OCI-LY1 (cell line): ENCODE measurements at regions not wholly inside any gene's neighbourhood (a gene's known extent, or its start where the extent isn't known, plus 50 kb on each side); places are given as distances from the start of the nearest gene placed in this dataset.
"Not testable (repeated sequence)": the region's sequence is repeated elsewhere in the genome, so short reads cannot be mapped to it uniquely, and the experiment has no call there.

Source experiments
- H2AFZ ChIP-seq: fragments of 200-600 bp; sonication (generic), shearing (Covaris generic); 2 replicates; pipeline ENCODE4 v1.6.0; 2014; ENCODE audit warnings: antibody characterized with exemption, mild to moderate bottlenecking, low read length
- H3F3A ChIP-seq: fragments of 200-600 bp; sonication (generic), shearing (Covaris generic); 2 replicates; pipeline ENCODE4 v1.6.0; 2014; ENCODE audit warnings: mild to moderate bottlenecking, antibody characterized with exemption, low read length, moderate library complexity; ENCODE audit not compliant: insufficient read depth
- H3K27ac ChIP-seq: fragments of 200-600 bp; sonication (generic); 2 replicates; pipeline ENCODE4 v1.5.1; 2014; ENCODE audit warnings: low read length, mixed run types, mild to moderate bottlenecking, low read depth; ENCODE audit not compliant: poor library complexity, severe bottlenecking
- H3K27me3 ChIP-seq: fragments of 200-600 bp; sonication (generic); 2 replicates; pipeline ENCODE4 v1.6.0; 2014; ENCODE audit warnings: antibody characterized with exemption, mild to moderate bottlenecking, low read length, moderate library complexity; ENCODE audit not compliant: insufficient read depth
- H3K36me3 ChIP-seq: fragments of 200-600 bp; sonication (generic); 2 replicates; pipeline ENCODE4 v1.6.1; 2014; ENCODE audit warnings: mild to moderate bottlenecking, antibody characterized with exemption, low read length, moderate library complexity, mixed read lengths; ENCODE audit not compliant: insufficient read depth
- H3K4me1 ChIP-seq: fragments of 200-600 bp; sonication (generic); 2 replicates; pipeline ENCODE4 v1.5.1; 2014; ENCODE audit warnings: mild to moderate bottlenecking, low read length, moderate library complexity; ENCODE audit not compliant: insufficient read depth, severe bottlenecking
- H3K4me2 ChIP-seq: fragments of 200-600 bp; sonication (generic), shearing (Covaris generic); 2 replicates; pipeline ENCODE4 v1.6.1; 2014; ENCODE audit warnings: low read length
- H3K4me3 ChIP-seq: fragments of 200-600 bp; sonication (generic); 2 replicates; pipeline ENCODE4 v1.5.1; 2014; ENCODE audit warnings: low read length, low read depth, mild to moderate bottlenecking, mixed read lengths; ENCODE audit not compliant: poor library complexity, severe bottlenecking
- H3K79me2 ChIP-seq: fragments of 200-600 bp; shearing (Covaris generic); 2 replicates; pipeline ENCODE4 v1.6.1; 2016; ENCODE audit warnings: mixed run types, low read length, mixed read lengths; ENCODE audit not compliant: insufficient read depth
- H3K9ac ChIP-seq: fragments of 200-600 bp; sonication (generic), shearing (Covaris generic); 2 replicates; pipeline ENCODE4 v1.6.1; 2014; ENCODE audit warnings: mild to moderate bottlenecking, low read length, mixed read lengths
- H3K9me2 ChIP-seq: fragments of 200-600 bp; sonication (generic), shearing (Covaris generic); 2 replicates; pipeline ENCODE4 v1.6.1; 2014; ENCODE audit warnings: low read depth, mild to moderate bottlenecking, low read length, mixed read lengths
- H3K9me3 ChIP-seq: fragments of 200-600 bp; shearing (Covaris generic); 2 replicates; pipeline ENCODE4 v1.6.1; 2014; ENCODE audit warnings: low read length, mixed read lengths
- H4K20me1 ChIP-seq: fragments of 200-600 bp; sonication (generic), shearing (Covaris generic); 2 replicates; pipeline ENCODE4 v1.6.0; 2016; ENCODE audit warnings: mild to moderate bottlenecking, low read length; ENCODE audit not compliant: insufficient read depth
- EZH2 ChIP-seq: fragments of 200-600 bp; sonication (generic), shearing (Covaris generic); IDR thresholded peaks from 2 replicates; pipeline ENCODE4 v1.8.0; 2017; ENCODE audit warnings: borderline replicate concordance, mixed run types, mild to moderate bottlenecking, antibody characterized with exemption, low read length, moderate library complexity, mixed read lengths
- TF ChIP-seq, protein P1 (sequence below): fragments of 200-600 bp; sonication (generic), shearing (Covaris generic); IDR thresholded peaks from 2 replicates; pipeline ENCODE4 v1.5.1; 2017; ENCODE audit warnings: mild to moderate bottlenecking, antibody characterized with exemption, low read length, moderate library complexity, mixed read lengths

DNA sequence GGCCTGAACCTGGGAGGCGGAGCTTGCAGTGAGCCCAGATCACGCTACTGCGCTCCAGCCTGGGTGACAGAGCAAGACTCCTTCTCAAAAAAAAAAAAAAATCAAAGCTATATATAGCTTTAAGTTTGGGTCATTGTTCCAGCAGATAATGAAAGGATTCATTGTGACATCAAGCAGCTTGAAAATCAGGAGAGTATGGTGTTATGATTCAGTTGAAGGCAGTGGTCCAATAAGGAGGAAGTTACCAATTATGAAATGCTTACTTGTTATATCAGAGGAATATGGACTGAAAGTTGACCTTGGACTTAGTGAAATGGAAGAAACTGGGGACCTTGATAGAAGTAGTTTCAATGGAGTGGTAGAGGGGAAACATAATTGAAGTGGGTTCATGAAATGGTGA, 140.4 kb upstream of the MAD2L1 start:
- Histone ChIP-seq H3K27ac (no peak overlapping the region), H3K4me3 (no peak overlapping the region), H2AFZ (no peak overlapping the region), H3K27me3 (no peaks in the 10 kb centered on the region), H3K4me2 (no peak overlapping the region), H4K20me1 (no peaks in the 10 kb centered on the region), H3K9me3 (no peaks in the 10 kb centered on the region), H3F3A (no peaks in the 10 kb centered on the region), H3K79me2 (no peaks in the 10 kb centered on the region), H3K9ac (no peak overlapping the region), H3K9me2 (no peaks in the 10 kb centered on the region), H3K4me1 (no peaks in the 10 kb centered on the region), H3K36me3 (no peaks in the 10 kb centered on the region)
- TF ChIP-seq, protein P1, sequence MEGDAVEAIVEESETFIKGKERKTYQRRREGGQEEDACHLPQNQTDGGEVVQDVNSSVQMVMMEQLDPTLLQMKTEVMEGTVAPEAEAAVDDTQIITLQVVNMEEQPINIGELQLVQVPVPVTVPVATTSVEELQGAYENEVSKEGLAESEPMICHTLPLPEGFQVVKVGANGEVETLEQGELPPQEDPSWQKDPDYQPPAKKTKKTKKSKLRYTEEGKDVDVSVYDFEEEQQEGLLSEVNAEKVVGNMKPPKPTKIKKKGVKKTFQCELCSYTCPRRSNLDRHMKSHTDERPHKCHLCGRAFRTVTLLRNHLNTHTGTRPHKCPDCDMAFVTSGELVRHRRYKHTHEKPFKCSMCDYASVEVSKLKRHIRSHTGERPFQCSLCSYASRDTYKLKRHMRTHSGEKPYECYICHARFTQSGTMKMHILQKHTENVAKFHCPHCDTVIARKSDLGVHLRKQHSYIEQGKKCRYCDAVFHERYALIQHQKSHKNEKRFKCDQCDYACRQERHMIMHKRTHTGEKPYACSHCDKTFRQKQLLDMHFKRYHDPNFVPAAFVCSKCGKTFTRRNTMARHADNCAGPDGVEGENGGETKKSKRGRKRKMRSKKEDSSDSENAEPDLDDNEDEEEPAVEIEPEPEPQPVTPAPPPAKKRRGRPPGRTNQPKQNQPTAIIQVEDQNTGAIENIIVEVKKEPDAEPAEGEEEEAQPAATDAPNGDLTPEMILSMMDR: no peak
- no peak for TF ChIP-seq EZH2

DNA sequence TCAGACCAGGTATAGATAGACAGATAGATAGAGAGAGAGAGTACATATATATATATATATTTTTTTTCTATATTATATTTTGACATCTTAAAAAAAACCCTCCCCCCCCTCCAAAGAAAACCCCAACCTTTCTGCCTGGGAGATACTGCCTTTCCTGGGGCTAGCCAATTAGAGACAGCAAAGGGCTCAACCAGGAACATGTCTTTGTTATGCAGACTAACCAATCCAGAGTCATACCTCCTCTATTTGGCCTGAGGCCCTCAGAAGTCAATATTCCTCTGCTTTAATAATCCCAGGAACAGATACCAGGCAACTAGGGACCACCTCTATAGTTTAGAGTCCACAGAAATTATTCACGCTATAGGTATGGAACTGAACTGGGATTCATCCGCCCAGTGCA, 135.6 kb upstream of the MAD2L1 start:
- Histone ChIP-seq H3K9me3 (no peaks in the 10 kb centered on the region), H2AFZ (no peak overlapping the region), H3K36me3 (no peaks in the 10 kb centered on the region), H3K27me3 (no peaks in the 10 kb centered on the region), H3K9me2 (no peaks in the 10 kb centered on the region), H3K4me1 (no peaks in the 10 kb centered on the region), H4K20me1 (no peaks in the 10 kb centered on the region), H3F3A (no peaks in the 10 kb centered on the region), H3K79me2 (no peaks in the 10 kb centered on the region), H3K4me2 (no peak overlapping the region), H3K27ac (no peak overlapping the region), H3K4me3 (no peak overlapping the region), H3K9ac (no peak overlapping the region)
- no peak for TF ChIP-seq EZH2
- TF ChIP-seq, protein P1: no peak

DNA sequence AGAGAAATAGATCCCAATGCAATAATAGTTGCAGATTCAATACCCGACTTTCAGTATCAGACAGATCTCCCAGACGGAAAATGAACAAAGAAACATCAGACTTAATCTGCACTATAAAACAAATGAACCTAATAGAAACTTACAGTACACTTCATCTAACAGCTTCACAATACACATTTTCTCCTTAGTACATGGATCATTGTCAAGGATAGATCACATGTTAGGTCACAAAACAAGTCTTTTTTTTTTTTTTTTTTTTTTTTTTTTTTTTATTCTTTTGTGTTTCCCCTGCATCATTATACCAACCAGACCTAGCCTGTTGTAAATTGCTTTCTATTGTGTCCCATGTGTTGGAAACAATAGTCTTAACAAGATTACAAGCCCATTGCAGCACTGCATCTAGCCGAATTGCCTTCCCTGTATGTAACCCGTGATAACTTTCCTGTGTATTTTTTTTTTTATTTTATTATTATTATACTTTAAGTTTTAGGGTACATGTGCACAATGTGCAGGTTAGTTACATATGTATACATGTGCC, 134.0 kb upstream of the MAD2L1 start:
- H3K27me3 ChIP-seq, H3K4me1 ChIP-seq, H3F3A ChIP-seq, H3K9ac ChIP-seq, H3K4me3 ChIP-seq, H3K9me2 ChIP-seq, H3K4me2 ChIP-seq, H3K9me3 ChIP-seq, H3K79me2 ChIP-seq, H3K36me3 ChIP-seq, H3K27ac ChIP-seq, H4K20me1 ChIP-seq, H2AFZ ChIP-seq: not testable (repeated sequence)

DNA sequence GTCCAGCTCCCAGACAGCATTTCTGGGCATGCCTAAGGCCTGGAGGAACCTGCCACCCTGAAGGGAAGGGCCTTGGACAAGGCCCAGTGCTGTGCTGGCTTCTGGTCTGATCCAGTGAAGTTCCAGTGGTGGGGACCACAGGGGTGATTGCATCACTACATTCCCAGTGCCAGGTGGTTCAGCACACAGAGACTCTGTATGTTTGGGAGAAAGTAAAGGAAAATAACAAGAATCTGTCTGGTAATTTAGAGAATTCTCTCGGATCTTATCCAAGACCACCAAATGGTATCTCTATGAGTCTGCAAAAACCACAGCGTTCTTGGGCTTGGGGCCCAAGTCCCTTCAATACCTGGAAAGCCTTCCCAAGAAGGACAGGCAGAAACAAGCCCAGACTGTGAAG, 131.8 kb upstream of the MAD2L1 start:
- no peaks in the 10 kb centered on the region for H3K9me3 ChIP-seq
- no peak overlapping the region for H3K4me3 ChIP-seq

More for the DNA sequence above, 131.8 kb upstream of the MAD2L1 start:
- Histone ChIP-seq H3K27ac (no peak overlapping the region), H3K4me1 (no peaks in the 10 kb centered on the region), H3K9me2 (no peaks in the 10 kb centered on the region), H3K4me2 (no peak overlapping the region), H4K20me1 (no peaks in the 10 kb centered on the region), H3K36me3 (no peaks in the 10 kb centered on the region), H3K27me3 (no peaks in the 10 kb centered on the region), H2AFZ (no peak overlapping the region), H3F3A (no peaks in the 10 kb centered on the region), H3K9ac (no peak overlapping the region), H3K79me2 (no peaks in the 10 kb centered on the region)
- TF ChIP-seq EZH2: no peak
- TF ChIP-seq, protein P1: no peak
